Bronchial epithelial cell (primary cell): ENCODE measurements at regions not wholly inside any gene's neighbourhood (a gene's known extent, or its start where the extent isn't known, plus 50 kb on each side); places are given as distances from the start of the nearest gene placed in this dataset.

Experiments
- DNase-seq: peaks from one replicate; pipeline ENCODE4 v3.0.0-alpha.2; 2010; ENCODE audit warnings: low read depth
- FAIRE-seq: peaks from 2 replicates; lab custom pipeline; 2011; peaks lifted over from hg19 to GRCh38; lab: Jason Lieb, UNC
- H3K27me3 ChIP-seq: 2 replicates; pipeline ENCODE4 v1.5.1; 2011; ENCODE audit warnings: low read length; ENCODE audit not compliant: control insufficient read depth, insufficient read depth
- H3K36me3 ChIP-seq: 2 replicates; pipeline ENCODE4 v1.5.1; 2011; ENCODE audit warnings: low read length; ENCODE audit not compliant: control insufficient read depth, insufficient read depth
- H3K4me3 ChIP-seq: 2 replicates; pipeline ENCODE4 v1.5.1; 2011; ENCODE audit warnings: mild to moderate bottlenecking, low read depth, low read length, control low read depth
- CTCF ChIP-seq: IDR thresholded peaks from 2 replicates; pipeline ENCODE4 v1.5.1; 2011; ENCODE audit warnings: mild to moderate bottlenecking, moderate library complexity, low read length, control low read depth, inconsistent platforms; ENCODE audit not compliant: insufficient read depth, severe bottlenecking

DNA sequence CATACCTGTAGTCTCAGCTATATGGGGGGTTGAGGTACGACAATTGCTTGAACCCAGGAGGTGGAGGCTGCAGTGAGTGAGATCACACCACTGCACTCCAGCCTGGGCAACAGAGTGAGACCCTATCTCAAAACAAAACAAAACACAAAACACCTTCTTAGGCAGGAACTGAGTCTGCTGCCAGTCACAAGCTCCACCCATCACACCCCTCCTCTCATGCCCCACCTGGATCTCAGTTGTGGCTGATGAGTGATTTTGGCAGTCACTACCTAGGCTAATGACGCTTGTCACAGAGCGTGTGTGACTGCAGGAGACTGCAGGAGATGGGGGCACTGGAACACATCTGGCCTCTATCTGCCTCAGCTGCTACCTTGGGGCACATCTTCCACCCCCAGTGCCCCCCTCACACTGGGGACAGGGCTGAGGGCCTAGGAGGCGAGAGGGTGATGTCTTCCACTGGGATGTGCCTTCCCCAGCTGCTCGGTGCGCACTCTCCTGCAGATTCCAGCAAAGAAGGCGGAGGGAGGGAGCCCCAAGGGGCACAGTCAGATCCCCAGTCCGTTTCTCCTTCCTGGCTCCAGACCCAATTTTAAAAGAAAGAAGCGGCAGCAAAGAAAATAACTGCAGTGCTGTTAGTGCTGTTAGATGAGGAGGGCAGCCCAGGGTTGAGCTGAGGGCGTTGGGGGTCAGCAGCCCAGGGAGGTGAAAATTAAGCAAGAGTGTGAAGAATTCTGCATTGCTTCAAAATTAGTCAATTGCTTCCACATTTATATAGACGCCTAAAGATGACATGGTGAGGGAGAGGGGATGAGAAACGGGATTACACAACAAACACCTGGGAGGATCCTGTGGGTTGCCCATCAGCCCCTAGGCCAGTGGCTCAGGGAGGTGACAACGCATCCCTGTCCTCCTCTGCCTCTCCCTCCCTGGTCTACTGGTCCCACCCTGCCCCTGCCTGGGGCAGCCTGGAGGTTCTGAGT, 143.6 kb upstream of the HAAO start:
- Histone ChIP-seq H3K27me3 (no peaks in the 10 kb centered on the region), H3K4me3 (no peak overlapping the region), H3K36me3 (no peaks in the 10 kb centered on the region)
- TF ChIP-seq CTCF: no peak
- peak; percentile 63 for DNase-seq
- FAIRE-seq: no peak

GRCh38 chr2:42934580-42935186, 142.3 kb upstream of the HAAO start:
- Histone ChIP-seq H3K27me3 (no peaks in the 10 kb centered on the region), H3K4me3 (no peak overlapping the region), H3K36me3 (no peaks in the 10 kb centered on the region)
- FAIRE-seq: no peak
- TF ChIP-seq CTCF: no peak
- DNase-seq: no peak

GRCh38 chr2:42933824-42934254, 141.5 kb upstream of the HAAO start:
- DNase-seq: peak; percentile 71
- FAIRE-seq: no peak
- no peak for TF ChIP-seq CTCF

DNA sequence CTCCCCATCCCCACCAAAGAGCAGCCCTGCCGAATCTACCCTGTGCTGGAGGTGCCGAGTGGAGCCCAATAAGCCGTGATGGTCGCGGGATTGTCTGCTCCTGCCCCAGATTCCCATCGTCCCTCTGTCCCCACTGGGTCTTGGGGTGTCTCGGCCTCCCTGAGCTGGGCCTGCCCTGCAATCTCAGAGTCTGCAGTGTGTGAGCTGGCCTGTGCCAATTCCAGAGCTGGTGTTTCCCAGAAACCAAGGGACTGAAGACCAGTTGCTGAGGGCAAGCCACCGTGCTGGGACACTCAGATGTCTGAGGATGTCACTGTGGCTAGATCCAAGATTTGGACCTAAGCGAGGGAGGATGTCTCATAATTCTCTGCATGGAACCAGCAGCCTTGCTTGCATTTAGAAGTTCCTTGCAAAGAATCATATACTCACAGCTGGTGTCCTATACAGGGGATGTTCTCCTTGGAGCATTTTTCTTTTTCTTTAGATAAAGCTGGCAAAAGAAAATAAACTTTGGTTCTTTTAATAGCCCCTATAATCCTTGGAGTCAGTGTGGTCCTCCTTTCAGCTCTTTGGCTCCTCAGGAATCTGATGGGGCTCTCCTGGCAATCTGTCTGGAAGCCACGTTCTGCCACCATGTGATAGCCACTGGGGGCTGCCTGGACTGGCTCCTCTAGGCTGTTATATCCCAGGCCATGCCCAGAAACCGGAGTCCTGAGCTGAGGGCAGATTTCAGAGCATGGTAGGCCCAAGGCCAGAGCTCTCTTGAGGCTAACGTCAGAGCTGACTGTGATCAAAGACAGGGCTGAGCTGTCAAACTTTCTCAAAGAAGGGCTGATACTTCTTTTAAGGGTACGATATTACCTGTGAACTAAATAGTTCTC, 140.1 kb upstream of the HAAO start:
- Histone ChIP-seq H3K4me3 (no peak overlapping the region), H3K36me3 (no peaks in the 10 kb centered on the region), H3K27me3 (no peaks in the 10 kb centered on the region)
- FAIRE-seq: no peak
- no peak for DNase-seq
- no peak for TF ChIP-seq CTCF

More at GRCh38 chr2:42933824-42934254, 141.5 kb upstream of the HAAO start:
- H3K4me3 ChIP-seq: no peak overlapping the region
- no peaks in the 10 kb centered on the region for H3K27me3 ChIP-seq
- no peaks in the 10 kb centered on the region for H3K36me3 ChIP-seq

GRCh38 chr2:42931818-42932195, 139.4 kb upstream of the HAAO start:
- no peaks in the 10 kb centered on the region for H3K27me3 ChIP-seq
- TF ChIP-seq CTCF: no peak
- DNase-seq (peak; percentile 47), FAIRE-seq (no peak)
- no peaks in the 10 kb centered on the region for H3K36me3 ChIP-seq
- H3K4me3 ChIP-seq: no peak overlapping the region
